Activated B cell treated with CpG ODN at 0.5 μM for 24 hours (primary cell): ENCODE measurements at regions not wholly inside any gene's neighbourhood (a gene's known extent, or its start where the extent isn't known, plus 50 kb on each side); places are given as distances from the start of the nearest gene placed in this dataset.

Experiments
- ATAC-seq: fragments of 200-7000 bp; cut with Tn5 transposase; one replicate; pipeline ENCODE4 v1.10.0; 2021; ENCODE audit warnings: low read depth, mild to moderate bottlenecking, moderate library complexity
- CTCF ChIA-PET: fragments of 350-600 bp; sonication (Branson Sonifier 250); formaldehyde crosslinking; loops from one replicate; lab custom pipeline; 2021; ENCODE audit warnings: antibody characterized with exemption; lab: Charles Lee
- POLR2A ChIA-PET: fragments of 350-600 bp; sonication (Branson Sonifier 250); formaldehyde crosslinking; loops from one replicate; lab custom pipeline; 2021; ENCODE audit warnings: antibody characterized with exemption; lab: Charles Lee
- DNase-seq: peaks from one replicate; pipeline ENCODE4 v3.0.0; 2022
- H3K27ac Mint-ChIP-seq: one replicate; pipeline ENCODE4 v1.8.0; 2020; ENCODE audit warnings: mixed read lengths
- H3K27me3 Mint-ChIP-seq: one replicate; pipeline ENCODE4 v1.8.0; 2021; ENCODE audit warnings: mixed read lengths
- H3K36me3 Mint-ChIP-seq: one replicate; pipeline ENCODE4 v1.8.0; 2021; ENCODE audit warnings: low read depth, mixed read lengths
- H3K4me1 Mint-ChIP-seq: one replicate; pipeline ENCODE4 v1.8.0; 2021; ENCODE audit warnings: mixed read lengths
- H3K4me3 Mint-ChIP-seq: one replicate; pipeline ENCODE4 v1.8.0; 2020; ENCODE audit warnings: mild to moderate bottlenecking, mixed read lengths
- H3K9me3 Mint-ChIP-seq: one replicate; pipeline ENCODE4 v1.8.0; 2020; ENCODE audit warnings: mixed read lengths
- CTCF ChIP-seq: fragments of 200-600 bp; IDR thresholded peaks from one replicate; pipeline ENCODE4 v1.8.0; 2022; ENCODE audit warnings: antibody characterized with exemption, mild to moderate bottlenecking
- intact Hi-C: fragments of 100-400 bp; cut with micrococcal nuclease; formaldehyde crosslinking; loops from one replicate; pipeline ENCODE4 v1.15.1; 2024

- no peak overlapping the region for H3K4me3 Mint-ChIP-seq
- H3K9me3 Mint-ChIP-seq, result no peaks in the 10 kb centered on the region
- CTCF ChIA-PET, result no interaction called here
- POLR2A ChIA-PET, result no interaction called here
- H3K4me1 Mint-ChIP-seq, result no peaks in the 10 kb centered on the region
- ATAC-seq (no peak), DNase-seq (no peak)
- intact Hi-C loops, result no loop called here
- no peak for TF ChIP-seq CTCF
- no peak overlapping the region for H3K27ac Mint-ChIP-seq
- peaks cover 1% of the 10 kb centered on the region for H3K27me3 Mint-ChIP-seq
- no peaks in the 10 kb centered on the region for H3K36me3 Mint-ChIP-seq
Observed at GRCh38 chr10:21280971-21281572, 244.4 kb downstream of the SKIDA1 start.

DNA sequence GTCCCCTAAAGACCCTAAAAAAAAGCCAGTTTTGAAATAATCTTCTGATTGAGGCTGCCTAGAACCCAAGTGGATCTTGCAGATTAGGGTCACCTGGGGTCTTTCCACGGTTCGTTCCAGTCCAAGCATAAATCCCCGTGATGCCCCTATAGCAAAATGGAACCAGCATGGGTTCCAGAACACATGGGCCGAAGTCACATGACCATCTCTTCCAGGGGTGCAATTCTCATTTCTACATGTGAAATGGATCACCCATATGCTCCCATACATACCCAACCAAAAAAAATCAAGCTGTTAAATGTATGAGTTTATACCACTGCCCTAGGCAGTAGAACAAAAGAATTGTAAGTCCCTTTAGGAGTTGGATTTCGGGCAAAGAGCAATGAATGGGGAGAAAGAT is 245.4 kb downstream of the SKIDA1 start:
- ATAC-seq, result no peak
- no peak for DNase-seq
- CTCF ChIA-PET, result no interaction called here
- H3K9me3 Mint-ChIP-seq, result no peaks in the 10 kb centered on the region
- no peaks in the 10 kb centered on the region for H3K36me3 Mint-ChIP-seq
- POLR2A ChIA-PET, result no interaction called here
- intact Hi-C loops, result no loop called here
- no peaks in the 10 kb centered on the region for H3K4me1 Mint-ChIP-seq
- H3K4me3 Mint-ChIP-seq, result no peak overlapping the region
- no peak overlapping the region for H3K27ac Mint-ChIP-seq
- no peak for TF ChIP-seq CTCF
- H3K27me3 Mint-ChIP-seq, result peaks cover 1% of the 10 kb centered on the region

DNA sequence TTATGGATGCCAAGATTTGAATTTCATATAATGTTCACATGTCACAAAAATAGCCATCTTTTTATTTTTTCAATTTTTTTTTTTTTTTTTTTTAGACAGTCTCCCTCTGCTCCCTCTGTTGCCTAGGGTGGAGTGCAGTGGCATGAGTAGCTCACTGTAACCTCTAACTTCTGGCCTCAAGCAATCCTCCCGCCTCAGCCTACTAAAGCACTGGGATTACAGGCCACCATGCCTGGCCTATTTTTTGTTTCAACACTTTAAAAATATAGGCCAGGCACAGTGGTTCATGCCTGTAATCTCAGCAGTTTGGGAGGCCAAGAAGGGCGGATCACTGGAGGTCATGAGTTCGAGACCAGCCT is 246.3 kb downstream of the SKIDA1 start:
- POLR2A ChIA-PET, result no interaction called here

GRCh38 chr10:21278491-21279216 is 246.8 kb downstream of the SKIDA1 start:
- peaks cover 1% of the 10 kb centered on the region for H3K27me3 Mint-ChIP-seq
- H3K9me3 Mint-ChIP-seq, result no peaks in the 10 kb centered on the region
- DNase-seq (no peak), ATAC-seq (no peak)
- H3K36me3 Mint-ChIP-seq, result no peaks in the 10 kb centered on the region
- no peak overlapping the region for H3K4me3 Mint-ChIP-seq
- CTCF ChIA-PET, result no interaction called here
- POLR2A ChIA-PET, result no interaction called here
- no peak overlapping the region for H3K27ac Mint-ChIP-seq
- H3K4me1 Mint-ChIP-seq, result no peaks in the 10 kb centered on the region
- no peak for TF ChIP-seq CTCF
- intact Hi-C loops, result no loop called here

More for the DNA sequence above, 246.3 kb downstream of the SKIDA1 start:
- ATAC-seq, result no peak
- peaks cover 1% of the 10 kb centered on the region for H3K27me3 Mint-ChIP-seq
- no peak for TF ChIP-seq CTCF
- intact Hi-C loops, result no loop called here
- no peak for DNase-seq
- no peaks in the 10 kb centered on the region for H3K9me3 Mint-ChIP-seq
- no peak overlapping the region for H3K27ac Mint-ChIP-seq
- no peak overlapping the region for H3K4me3 Mint-ChIP-seq
- no peaks in the 10 kb centered on the region for H3K4me1 Mint-ChIP-seq
- CTCF ChIA-PET, result no interaction called here
- no peaks in the 10 kb centered on the region for H3K36me3 Mint-ChIP-seq

GRCh38 chr10:21273400-21273968 is 252.0 kb downstream of the SKIDA1 start:
- ChIA-PET CTCF (no interaction called here), POLR2A (no interaction called here)
- Mint-ChIP-seq H3K36me3 (no peaks in the 10 kb centered on the region), H3K27me3 (no peaks in the 10 kb centered on the region), H3K4me3 (no peak overlapping the region), H3K4me1 (no peaks in the 10 kb centered on the region), H3K9me3 (peaks cover 3% of the 10 kb centered on the region), H3K27ac (no peak overlapping the region)
- ATAC-seq (no peak), DNase-seq (no peak)
- intact Hi-C loops, result no loop called here
- no peak for TF ChIP-seq CTCF
